DND-41 (cell line): ENCODE measurements at regions not wholly inside any gene's neighbourhood (a gene's known extent, or its start where the extent isn't known, plus 50 kb on each side); places are given as distances from the start of the nearest gene placed in this dataset.

ENCODE experiments used
- ATAC-seq: fragments of 200-7000 bp; cut with Tn5 transposase; 3 replicates; pipeline ENCODE4 v1.9.1; 2021; ENCODE audit warnings: low read depth; ENCODE audit not compliant: insufficient read depth
- DNase-seq: peaks from one replicate; pipeline ENCODE4 v3.0.0-alpha.2; 2020
- H2AFZ ChIP-seq: 2 replicates; pipeline ENCODE4 v1.6.0; 2012; ENCODE audit warnings: low read depth, low read length
- H3K27ac ChIP-seq: 2 replicates; pipeline ENCODE4 v1.5.1; 2012; ENCODE audit warnings: low read length, inconsistent platforms
- H3K27me3 ChIP-seq: fragments of 200-600 bp; sonication (generic); 2 replicates; pipeline ENCODE4 v1.6.0; 2012; ENCODE audit warnings: low read length, mild to moderate bottlenecking, inconsistent platforms; ENCODE audit not compliant: insufficient read depth, poor library complexity
- H3K36me3 ChIP-seq: 2 replicates; pipeline ENCODE4 v1.5.1; 2012; ENCODE audit warnings: low read length, inconsistent platforms; ENCODE audit not compliant: insufficient read depth
- H3K4me1 ChIP-seq: 2 replicates; pipeline ENCODE4 v1.5.1; 2012; ENCODE audit warnings: mild to moderate bottlenecking, low read length; ENCODE audit not compliant: insufficient read depth
- H3K4me2 ChIP-seq: 2 replicates; pipeline ENCODE4 v1.6.0; 2012; ENCODE audit warnings: mild to moderate bottlenecking, moderate library complexity, low read length, inconsistent platforms; ENCODE audit not compliant: insufficient read depth
- H3K4me3 ChIP-seq, 2 experiments: fragments of 200-600 bp in 1 of 2; shearing (Covaris generic) in 1 of 2; 2 replicates each; pipeline ENCODE4 v1.5.1; 2012 to 2016; ENCODE audit warnings: inconsistent platforms in 2 of 2, low read length in 2 of 2, mild to moderate bottlenecking in 2 of 2, low read depth in 1 of 2, moderate library complexity in 1 of 2
- H3K79me2 ChIP-seq: 2 replicates; pipeline ENCODE4 v1.6.0; 2012; ENCODE audit warnings: low read length, inconsistent platforms; ENCODE audit not compliant: insufficient read depth
- H3K9ac ChIP-seq: 2 replicates; pipeline ENCODE4 v1.6.0; 2012; ENCODE audit warnings: low read depth, mild to moderate bottlenecking, inconsistent platforms, low read length, moderate library complexity
- H3K9me3 ChIP-seq: 2 replicates; pipeline ENCODE4 v1.5.1; 2012; ENCODE audit warnings: low read length, moderate library complexity, mild to moderate bottlenecking, inconsistent platforms; ENCODE audit not compliant: insufficient read depth, severe bottlenecking
- H4K20me1 ChIP-seq: 2 replicates; pipeline ENCODE4 v1.6.0; 2012; ENCODE audit warnings: low read length; ENCODE audit not compliant: insufficient read depth
- CTCF ChIP-seq: IDR thresholded peaks from 2 replicates; pipeline ENCODE4 v1.5.1; 2012; ENCODE audit warnings: borderline replicate concordance, low read length, moderate library complexity, mild to moderate bottlenecking; ENCODE audit not compliant: poor library complexity, severe bottlenecking; ENCODE audit errors: extremely low read depth
- EZH2 ChIP-seq: IDR thresholded peaks from 3 replicates; pipeline ENCODE4 v1.6.1; 2012; ENCODE audit warnings: borderline replicate concordance, low read depth, mild to moderate bottlenecking, moderate library complexity, low read length, inconsistent platforms; ENCODE audit not compliant: severe bottlenecking

- H3K9ac ChIP-seq = no peak overlapping the region
Observed at GRCh38 chr18:59767732-59768131, 70.5 kb upstream of the CCBE1 start.

GRCh38 chr18:59765343-59765742 is 68.1 kb upstream of the CCBE1 start:
- H3K4me2 ChIP-seq = no peak overlapping the region
- H3K4me1 ChIP-seq = no peaks in the 10 kb centered on the region; the same call in 1 of the 2 replicates
- H3K4me3 ChIP-seq = no peak overlapping the region
- no peak for TF ChIP-seq CTCF
- TF ChIP-seq EZH2 = no peak
- no peaks in the 10 kb centered on the region for H3K9me3 ChIP-seq
- H2AFZ ChIP-seq = no peak overlapping the region
- DNase-seq (no peak), ATAC-seq (no peak)
- no peak overlapping the region for H3K9ac ChIP-seq
- H4K20me1 ChIP-seq = no peaks in the 10 kb centered on the region
- H3K79me2 ChIP-seq = no peaks in the 10 kb centered on the region
- no peaks in the 10 kb centered on the region for H3K36me3 ChIP-seq
- H3K27me3 ChIP-seq = no peaks in the 10 kb centered on the region
- H3K27ac ChIP-seq = no peak overlapping the region

More at GRCh38 chr18:59767732-59768131, 70.5 kb upstream of the CCBE1 start:
- Histone ChIP-seq H3K9me3 (no peaks in the 10 kb centered on the region), H3K4me3 (no peak overlapping the region), H3K27ac (no peak overlapping the region), H2AFZ (no peak overlapping the region), H3K36me3 (no peaks in the 10 kb centered on the region), H3K4me2 (no peak overlapping the region), H3K4me1 (no peaks in the 10 kb centered on the region; the same call in 1 of the 2 replicates), H3K79me2 (no peaks in the 10 kb centered on the region), H3K27me3 (no peaks in the 10 kb centered on the region), H4K20me1 (no peaks in the 10 kb centered on the region)
- ATAC-seq = no peak
- TF ChIP-seq CTCF (no peak), EZH2 (no peak)
- DNase-seq = no peak

GRCh38 chr18:59764281-59764680 is 67.1 kb upstream of the CCBE1 start:
- Histone ChIP-seq H3K36me3 (no peaks in the 10 kb centered on the region), H2AFZ (no peak overlapping the region), H3K27me3 (no peaks in the 10 kb centered on the region), H3K4me3 (no peak overlapping the region), H3K79me2 (no peaks in the 10 kb centered on the region), H3K27ac (no peak overlapping the region), H4K20me1 (no peaks in the 10 kb centered on the region), H3K9ac (no peak overlapping the region), H3K4me2 (no peak overlapping the region), H3K4me1 (peaks cover under 1% of the 10 kb centered on the region; the same call in 1 of the 2 replicates), H3K9me3 (no peaks in the 10 kb centered on the region)
- ATAC-seq (no peak), DNase-seq (no peak)
- TF ChIP-seq CTCF (no peak), EZH2 (no peak)

GRCh38 chr18:59763541-59764136 is 66.4 kb upstream of the CCBE1 start:
- ATAC-seq = no peak
- no peak overlapping the region for H3K4me2 ChIP-seq
- no peak overlapping the region for H3K9ac ChIP-seq
- no peak overlapping the region for H3K27ac ChIP-seq
- no peaks in the 10 kb centered on the region for H4K20me1 ChIP-seq
- peaks cover 7% of the 10 kb centered on the region for H3K4me1 ChIP-seq
- H3K27me3 ChIP-seq = no peaks in the 10 kb centered on the region
- no peaks in the 10 kb centered on the region for H3K79me2 ChIP-seq
- no peaks in the 10 kb centered on the region for H3K9me3 ChIP-seq
- H3K4me3 ChIP-seq = no peak overlapping the region
- H2AFZ ChIP-seq = no peak overlapping the region
- no peaks in the 10 kb centered on the region for H3K36me3 ChIP-seq
- TF ChIP-seq EZH2 (no peak), CTCF (no peak)
- no peak for DNase-seq
